GM21723 (cell line): ENCODE measurements at regions not wholly inside any gene's neighbourhood (a gene's known extent, or its start where the extent isn't known, plus 50 kb on each side); places are given as distances from the start of the nearest gene placed in this dataset.
"Not testable (repeated sequence)": the region's sequence is repeated elsewhere in the genome, so short reads cannot be mapped to it uniquely, and the experiment has no call there.

Experiments
- ATAC-seq: cut with Tn5 transposase; IDR thresholded peaks from one replicate; pipeline ENCODE4 v1.9.1; 2021; ENCODE audit warnings: mild to moderate bottlenecking, moderate library complexity; ENCODE audit not compliant: unreplicated experiment

DNA sequence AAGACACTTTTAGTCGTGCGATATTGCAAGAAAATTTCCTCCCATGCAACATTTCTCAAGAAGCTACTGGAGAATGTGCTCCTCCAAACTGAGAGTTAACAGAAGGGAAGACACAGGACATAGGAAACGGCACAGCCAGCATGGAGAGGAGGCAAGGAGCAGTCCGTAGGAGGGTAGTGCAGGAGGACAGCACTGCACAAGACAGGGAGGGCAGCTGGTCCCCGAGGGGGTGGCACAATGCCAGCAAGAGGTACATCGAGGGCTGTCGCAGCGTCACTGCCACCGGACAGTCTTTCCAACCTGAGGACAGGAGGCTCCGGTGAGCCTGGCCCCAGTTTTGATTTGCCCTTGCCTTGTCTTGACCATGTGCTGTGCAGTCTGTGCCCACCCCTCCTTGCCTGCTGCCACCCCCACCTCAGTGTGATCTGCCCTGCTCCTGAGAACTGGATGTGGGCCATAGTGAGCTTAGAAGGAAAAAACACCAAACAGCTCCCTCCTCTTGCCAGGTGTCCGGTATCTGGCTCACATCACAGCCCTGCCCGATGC is 81.6 kb upstream of the LAPTM4A start:
- ATAC-seq: no peak

DNA sequence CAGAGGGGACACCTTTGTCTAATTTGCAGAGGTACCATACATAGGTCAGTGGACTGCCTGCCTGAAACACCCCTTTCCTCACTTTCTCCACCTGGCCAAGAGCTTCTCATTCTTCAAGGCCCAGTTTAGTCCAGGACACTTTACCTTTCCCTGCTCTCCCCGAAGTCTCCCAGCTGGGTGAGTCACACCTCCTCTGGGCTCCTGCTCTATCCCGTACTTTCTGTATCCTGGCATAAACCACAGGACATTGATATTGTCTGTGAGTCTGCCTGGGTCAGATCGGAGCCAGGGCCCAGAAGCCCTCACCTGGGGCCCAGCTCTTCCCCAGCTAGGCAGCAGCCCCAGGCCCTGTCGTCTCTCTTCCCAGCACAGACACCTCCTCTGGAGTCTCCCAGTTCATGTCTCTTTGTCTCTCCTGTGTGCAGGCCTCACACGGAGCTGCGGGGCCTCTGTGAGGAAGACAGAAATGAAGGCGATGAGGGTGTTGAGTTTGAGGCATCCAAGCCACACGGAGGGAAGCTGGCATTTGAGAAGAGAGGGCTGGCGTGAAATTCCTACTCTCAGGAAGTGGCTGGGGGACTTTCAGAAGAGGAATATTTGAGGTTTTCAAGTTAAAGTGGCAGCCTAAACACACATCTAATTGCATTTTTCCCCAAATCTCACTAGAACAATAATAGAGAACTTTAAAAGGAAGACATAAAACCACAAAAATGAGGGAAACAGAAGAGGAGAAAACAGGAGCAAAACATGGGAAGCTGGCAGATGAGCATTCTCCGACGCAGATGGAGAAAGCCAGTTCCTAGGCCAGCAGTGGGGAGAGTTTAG is 79.6 kb upstream of the LAPTM4A start:
- no peak for ATAC-seq

DNA sequence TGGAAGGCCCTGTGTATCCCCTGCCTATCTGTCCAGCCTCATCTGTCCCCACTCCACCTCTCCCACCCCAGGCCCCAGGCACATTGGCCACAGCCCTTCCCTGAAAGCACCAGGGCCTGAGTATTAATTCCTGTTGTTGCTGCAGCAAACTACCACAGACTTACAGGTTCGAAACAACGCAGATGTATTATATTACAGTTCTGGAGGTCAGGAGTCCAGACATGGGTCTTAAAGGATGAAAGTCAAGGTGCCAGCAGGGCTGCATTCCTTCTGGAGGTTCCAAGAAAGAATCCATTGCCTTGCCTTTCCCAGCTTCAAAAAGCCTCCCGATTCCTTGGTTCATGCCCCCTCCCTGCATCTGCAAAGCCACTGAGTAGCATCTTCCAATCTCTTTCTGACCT is 78.7 kb upstream of the LAPTM4A start:
- no peak for ATAC-seq

DNA sequence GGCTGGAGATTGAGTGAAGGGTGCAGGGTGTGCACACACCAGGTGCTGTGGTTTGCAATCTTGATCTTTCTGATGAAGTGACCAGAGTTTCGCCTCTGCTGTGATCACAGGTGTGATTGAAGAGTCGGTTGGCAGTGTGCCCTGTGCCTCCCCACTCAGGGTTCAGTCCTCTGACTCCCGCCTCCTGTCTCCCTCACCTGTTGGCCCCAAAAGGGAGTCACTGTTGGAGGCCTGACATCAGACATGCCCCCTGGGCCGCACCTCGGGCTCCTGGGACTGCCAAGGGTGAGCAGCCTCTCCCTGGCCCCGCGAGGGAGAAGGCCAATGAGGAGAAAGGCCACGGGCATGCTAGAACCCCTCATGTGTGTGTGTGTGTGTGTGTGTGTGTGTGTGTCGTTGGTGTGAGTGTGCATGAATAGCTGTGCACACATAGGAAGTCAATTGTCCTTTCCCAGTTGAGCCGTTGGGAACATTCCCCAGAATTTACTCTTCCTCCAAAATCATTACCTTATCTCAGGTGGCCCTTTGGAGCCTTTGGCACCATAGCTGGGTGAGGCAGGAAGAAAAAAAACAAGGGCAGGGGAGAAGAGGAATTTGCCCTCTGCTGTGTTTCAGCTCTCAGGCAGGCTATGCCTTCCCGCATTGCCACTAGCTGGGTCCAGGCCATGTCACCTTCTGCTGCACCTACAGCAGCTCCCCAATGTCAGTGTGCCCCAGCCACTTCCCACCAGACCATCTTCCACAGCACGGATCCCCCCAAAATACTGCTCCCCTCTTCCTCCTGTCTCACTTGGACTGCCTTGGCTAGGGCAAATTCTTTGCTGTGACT is 78.1 kb upstream of the LAPTM4A start:
- no peak for ATAC-seq

DNA sequence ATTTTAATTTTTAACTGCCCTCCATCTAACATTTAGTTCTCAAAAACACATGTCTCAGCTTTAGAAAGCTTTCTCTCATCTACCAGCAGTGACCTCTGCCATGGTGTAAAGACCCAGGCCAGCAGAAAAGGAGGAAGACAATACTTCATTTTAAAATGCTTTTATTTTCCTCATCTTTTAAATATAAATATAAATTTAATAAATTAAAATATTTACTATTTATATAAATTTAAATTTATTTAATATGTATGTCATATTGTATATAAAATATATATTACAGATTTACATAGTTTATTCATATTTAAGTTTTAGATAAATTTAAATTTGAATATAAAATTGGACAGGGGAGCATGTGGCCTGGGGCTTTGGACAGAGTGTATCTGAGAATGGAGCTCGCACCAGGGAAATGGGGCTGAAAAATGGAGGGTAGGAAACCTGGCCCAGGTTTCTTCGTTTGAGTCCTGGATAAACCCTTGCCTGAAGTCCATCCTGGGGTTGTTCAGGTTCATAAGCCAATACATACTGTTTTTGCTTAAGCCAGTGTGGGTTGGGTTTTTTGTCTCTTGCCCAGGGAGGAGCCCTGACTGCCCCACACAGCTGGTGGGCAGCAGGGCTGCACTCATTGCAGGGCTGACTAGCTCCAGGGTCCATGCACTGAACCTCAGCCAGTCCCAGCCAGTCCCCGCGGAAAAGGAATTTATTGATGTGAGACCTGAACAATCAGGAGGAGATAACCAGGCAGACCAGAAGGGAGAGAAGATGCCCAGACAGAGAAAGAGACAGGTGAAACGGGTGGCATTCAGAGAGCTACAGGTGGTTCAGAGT is 77.3 kb upstream of the LAPTM4A start:
- ATAC-seq: no peak

DNA sequence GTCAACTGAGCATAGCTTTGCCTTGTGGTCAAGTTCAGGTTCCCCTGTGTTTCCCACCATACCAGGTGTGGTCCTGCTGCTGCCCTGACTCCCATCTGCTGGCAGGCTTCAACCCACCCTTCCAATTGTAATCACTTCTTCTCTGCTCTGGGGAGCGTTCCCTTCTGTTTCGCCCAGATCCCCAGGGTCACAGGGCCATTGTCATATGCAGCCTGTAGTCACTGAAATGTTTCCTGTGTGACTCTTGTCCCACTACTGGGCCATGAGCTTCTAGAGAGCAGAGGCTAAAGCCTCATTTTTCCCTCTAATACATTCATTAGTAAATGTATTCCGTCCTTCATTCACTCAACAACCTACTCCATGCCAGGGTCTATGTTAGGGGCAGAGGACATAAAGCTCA is 75.0 kb upstream of the LAPTM4A start:
- ATAC-seq: no peak

DNA sequence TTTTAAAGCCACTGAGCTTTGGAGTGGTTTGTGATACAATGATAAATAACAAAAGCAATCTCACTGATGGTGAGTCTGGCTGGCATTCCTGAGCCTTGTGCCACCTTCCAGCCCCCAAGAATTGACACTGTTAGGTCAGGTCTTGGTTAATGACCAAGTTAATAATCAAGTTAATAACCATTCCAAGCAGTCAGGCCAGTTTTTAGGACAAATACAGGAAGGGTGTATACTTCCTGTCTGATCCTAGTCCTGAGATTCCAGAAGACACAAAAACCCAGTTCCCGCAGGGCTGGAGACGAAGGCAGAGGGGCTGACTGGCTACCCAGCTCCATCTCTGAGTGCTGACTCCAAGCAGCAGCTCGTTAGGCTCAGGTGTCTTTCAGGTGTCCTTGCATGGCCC is 74.6 kb upstream of the LAPTM4A start:
- no peak for ATAC-seq

DNA sequence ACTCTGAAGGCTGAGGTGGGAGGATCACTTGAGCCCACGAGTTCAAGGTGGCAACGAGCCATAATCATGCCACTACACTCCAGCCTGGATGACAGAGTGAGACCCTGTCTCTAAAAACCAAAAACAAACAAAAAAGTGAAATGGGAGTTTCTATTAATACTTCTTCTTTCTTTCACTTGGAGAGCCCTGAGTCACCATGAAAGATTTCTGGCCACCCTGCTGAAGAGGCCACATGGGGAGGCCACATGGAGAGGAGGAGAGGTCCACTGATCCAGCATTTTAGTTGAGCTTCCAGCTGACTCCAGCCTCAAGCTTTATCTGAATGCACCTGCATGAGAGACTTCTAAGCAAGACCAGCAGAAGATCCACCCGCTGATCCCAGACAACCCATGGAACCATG is 74.2 kb upstream of the LAPTM4A start:
- no peak for ATAC-seq

DNA sequence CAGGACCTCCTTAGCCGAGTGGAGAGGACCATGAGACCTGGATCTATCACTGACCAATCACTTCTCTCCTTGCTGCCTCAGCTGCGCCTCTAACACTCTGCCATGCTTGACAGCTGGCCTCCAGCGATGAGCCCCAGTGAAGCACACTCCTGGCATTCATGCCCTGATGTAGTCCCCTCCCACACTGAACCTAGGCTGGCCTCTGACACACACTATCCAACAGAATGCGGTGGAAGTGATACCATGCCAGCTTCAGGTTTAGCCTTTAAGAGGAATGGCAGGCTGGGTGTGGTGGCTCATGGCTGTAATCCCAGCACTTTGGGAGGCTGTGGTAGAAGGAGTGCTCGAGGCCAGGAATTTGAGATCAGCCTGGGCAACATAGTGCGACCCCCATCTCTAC is 73.7 kb upstream of the LAPTM4A start:
- ATAC-seq: no peak

DNA sequence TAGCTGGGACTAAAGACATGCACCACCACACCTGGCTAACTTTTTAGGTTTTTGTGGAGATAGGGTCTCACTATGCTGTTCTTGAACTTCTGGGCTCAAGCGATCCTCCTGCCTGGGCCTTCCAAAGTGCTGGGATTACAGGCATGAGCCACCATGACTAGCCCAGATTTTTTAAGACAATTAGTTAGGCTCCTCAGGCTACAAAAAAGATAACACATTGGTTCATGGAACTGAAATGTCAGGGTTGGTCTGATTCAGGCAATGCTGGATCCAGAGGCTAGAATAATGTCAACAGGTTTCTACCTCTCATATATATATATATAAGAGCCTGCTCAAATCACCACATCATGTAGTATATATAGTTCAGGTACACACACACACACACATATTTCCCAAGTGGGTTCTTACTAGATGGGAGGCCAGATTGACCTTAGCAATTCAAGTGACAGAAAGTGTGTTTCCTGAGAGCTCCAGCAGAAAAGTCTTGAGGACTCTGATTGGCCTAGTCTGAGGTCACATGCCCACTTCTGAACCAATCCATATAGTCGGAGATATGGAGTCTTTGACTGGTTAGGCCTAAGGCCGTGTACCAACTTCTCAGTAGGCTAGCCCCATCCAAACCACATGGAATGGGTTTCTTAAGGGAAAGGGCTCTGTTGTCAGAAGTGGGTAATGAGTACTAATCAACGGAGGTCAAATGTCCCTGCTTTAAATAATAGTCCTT is 72.6 kb upstream of the LAPTM4A start:
- ATAC-seq: no peak

DNA sequence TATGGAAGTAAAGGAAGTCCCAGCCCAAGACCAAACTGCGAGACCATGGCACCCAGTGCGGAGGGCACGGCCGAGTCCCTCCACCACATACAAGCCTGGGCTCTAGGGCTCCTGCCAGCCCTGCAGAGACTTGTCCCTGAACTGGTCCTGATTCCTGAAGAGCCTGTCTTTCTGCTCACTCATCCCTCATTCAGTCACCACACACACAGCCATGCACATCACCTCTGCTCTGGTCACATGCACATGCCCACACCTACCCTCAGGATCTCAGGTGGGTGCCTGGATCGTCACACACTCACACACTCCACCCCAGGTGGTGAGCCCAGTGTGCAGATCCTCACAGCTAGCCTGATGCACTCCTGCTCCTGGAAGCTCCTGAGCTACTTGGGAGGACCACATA is 71.4 kb upstream of the LAPTM4A start:
- ATAC-seq: no peak

DNA sequence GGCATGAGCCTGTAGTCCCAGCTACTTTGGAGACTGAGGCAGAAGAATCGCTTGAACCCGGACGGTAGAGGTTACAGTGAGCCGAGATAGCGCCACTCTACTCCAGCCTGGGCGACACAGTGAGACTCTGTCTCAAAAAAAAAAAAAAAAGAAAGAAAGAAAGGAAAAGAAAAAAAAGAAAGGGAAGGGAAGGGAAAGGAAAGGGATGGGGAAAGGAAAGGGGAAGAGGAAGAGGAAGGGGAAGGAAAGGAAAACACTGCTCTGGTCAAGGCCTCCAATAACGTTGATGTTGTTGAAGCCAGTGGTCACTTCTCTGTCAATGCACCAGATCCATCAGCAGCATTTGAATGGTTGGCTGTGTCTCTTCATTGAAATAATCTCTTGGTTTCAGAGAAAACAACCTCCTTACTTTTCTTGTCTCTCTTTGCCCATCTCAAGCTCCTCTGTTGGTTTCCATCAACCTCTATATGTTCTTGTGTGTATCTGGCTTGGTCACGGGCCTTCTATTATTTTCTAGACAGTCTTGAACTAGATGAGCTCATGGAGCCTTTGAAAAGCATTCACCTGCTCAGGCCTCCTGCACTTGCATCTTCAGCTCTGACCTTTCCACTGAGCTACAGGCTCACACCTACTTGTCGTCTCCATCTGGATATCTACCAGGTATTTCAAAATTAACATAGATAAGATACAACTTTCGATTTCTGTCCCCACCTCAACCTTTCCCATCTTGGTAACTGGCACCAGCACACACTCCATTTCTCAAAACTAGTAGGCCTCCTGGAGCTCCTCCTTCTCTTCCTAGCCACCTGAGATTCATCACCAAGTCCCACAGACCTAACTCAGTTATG is 69.4 kb upstream of the LAPTM4A start:
- no peak for ATAC-seq

DNA sequence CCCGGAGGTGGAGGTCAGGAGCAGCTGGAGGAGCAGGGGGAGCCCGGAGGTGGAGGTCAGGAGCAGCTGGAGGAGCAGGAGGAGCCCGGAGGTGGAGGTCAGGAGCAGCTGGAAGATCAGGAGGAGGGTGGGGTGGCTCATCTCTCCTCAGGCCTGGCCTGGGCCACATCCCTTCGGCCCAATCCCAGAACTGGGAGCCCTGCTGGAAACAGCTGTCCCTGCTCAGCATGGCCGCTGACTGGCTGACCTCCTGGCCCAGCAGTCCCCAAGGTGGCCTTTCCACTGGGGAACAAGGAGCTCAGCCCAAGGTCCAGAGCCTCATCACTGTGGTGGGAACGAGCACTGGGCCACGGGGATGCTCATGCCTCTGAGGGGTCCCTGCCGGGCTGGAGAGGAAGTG is 66.6 kb upstream of the LAPTM4A start:
- ATAC-seq: no peak

DNA sequence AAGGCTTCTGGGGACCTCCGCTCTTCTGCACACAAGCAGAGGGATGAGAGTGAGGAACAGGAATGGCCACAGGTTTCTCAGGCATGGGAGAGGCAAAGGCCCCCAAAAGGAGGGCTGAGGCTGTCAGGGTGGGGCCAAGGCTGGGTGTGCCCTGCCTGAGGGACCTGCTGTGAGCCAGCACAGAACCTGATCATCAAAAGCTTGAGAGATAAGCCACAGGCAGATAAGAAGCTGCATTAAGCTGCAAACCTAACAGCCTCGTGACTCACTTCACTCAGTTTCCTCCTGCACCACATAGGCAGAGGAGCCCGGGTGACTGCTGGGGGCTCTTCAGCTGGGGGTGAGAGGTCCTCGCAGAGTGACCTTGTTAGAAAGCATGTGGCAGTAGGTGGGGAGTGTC is 64.5 kb upstream of the LAPTM4A start:
- ATAC-seq: no peak

DNA sequence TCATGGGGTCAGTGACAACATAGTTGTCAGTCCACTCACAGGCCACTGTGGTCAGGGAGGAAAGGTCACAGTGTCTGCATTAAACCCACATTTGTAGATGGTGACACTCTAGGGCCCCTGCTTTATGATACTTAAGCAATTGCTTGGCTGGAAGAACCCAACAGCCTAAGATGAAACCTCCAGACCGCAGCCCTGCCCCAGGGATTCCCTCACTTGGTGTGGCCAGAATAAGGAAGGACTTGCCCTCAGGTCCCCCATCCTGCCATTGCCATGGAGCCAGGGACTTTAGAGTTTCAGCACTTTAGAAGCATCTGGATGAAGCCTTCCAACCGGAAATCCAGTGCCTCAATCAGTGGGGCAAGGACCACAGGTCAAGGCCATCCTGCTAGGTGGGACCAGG is 63.9 kb upstream of the LAPTM4A start:
- ATAC-seq: no peak

DNA sequence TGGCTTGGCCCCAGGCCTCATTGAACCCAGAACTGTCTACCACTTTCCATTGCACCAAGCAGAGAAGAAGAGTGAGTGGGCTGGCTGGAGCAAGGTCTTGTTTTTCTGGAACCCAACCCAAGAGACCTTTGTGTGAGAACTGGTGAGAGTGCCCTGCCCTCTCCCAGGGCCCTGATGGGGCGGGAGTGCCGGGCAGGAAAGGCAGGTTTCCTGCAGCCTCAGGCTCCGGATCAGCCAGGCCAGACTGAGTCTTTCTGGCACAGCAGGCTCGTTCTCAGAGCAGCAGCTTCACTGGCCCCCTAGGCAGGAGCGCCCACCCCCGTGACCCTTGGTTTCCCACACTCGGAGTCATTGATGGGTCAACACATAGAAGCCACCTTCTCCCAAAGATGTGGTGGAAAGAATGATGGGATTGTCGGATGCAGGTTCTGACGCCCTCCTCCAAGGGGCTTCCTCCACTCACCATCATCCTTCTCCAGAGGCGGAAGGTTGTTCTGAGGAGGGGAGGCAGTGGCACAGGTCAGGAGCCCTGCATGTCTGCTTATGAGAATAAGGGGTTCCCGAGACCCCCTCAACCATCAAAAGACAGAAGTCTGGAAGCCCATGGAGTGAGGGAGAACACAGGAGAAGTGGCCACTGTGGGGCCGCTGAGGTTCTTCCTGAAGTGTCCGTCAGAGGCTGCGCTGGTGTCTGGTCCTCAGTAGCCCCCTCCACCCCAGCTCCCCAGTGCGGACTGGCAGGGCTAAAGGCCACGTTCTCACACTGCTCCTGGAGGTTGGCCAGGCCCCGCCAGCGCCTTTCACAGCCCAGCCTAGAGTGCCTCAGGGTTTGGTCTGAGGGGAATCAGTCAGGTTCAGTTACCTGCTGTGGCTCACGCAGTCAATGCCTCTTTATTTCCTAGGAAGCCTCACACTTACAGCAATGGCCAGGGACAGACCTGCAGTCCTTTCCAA is 62.8 kb upstream of the LAPTM4A start:
- ATAC-seq: no peak

DNA sequence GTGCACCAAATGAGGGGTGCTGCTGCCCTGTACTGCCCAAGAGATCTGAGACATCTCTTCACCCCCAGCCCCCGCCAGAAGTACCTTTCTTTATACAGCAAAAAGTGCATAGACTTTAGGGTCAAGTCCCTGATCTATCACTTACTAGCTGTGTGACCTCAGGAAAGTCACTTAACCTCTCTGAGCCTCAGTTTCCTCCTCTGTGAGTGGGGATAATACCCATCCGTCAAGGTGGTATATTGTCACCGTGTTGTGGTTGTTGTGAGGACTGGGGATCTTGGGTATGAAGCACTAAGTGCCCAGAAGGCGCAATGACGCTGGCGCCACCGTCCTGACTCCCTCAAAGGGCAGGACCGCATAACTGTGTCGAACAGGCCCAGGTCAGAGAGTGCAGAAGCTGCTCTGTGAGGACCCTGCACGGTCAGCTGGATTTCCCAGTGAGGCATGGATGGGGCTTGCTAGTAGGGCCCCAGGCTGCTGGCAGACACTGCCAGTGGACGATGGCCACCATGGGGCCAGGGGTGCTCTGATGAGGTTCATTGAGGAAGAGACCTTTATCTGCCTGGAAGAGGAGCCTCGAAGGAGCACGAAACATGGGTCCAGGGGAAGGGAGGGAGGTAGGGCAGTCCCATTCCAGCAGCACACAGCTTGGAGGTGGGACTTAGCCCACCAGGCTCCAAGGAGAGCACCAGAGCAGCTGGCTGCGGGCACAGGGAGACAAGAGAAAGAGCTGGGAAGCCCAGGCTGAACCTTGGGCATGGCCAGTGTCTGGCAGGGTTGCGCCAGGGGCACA is 61.8 kb upstream of the LAPTM4A start:
- no peak for ATAC-seq

DNA sequence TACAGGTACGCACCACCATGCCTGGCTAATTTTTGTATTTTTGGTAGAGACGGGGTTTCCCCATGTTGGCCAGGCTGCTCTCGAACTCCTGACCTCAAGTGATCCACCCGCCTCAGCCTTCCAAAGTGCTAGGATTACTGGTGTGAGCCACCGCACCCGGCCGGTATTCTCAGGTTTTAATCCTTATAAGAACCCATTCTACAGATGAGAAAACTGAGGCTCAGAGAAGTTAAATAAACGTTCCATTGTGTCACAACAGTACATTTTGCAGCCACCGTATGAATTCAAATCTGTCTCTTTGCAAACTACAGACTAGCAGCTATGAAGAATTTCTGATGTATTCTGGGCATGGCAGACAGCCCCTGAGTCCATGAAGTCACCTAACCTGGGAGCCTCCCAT is 60.9 kb upstream of the LAPTM4A start:
- ATAC-seq: not testable (repeated sequence)
